ENCODE measurements at regions not wholly inside any gene's neighbourhood (a gene's known extent, or its start where the extent isn't known, plus 50 kb on each side); places are given as distances from the start of the nearest gene placed in this dataset.

DNA sequence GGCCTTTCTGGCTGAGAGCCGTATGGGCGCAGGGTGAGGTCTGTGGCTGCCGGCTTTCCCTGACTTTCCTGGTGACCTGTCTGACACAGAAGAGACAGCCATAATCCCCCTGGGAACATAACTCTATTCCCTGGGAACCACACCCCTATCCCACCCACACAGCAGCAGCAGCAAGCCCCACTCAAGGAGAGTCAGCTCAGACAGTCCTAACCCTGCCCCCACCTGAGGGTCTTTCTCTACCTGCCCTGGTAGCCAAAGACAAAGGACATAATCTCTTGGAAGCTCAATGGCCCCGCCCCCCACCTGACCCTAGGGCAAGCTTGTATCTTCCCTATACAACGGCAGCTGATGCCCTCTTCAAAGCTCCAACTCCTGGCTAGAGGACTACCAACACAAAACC is 74.6 kb downstream of the PABPC4L start:
- no peaks in the 10 kb centered on the region for H3K27me3 ChIP-seq
- no peak overlapping the region for H3K27ac ChIP-seq
- ATAC-seq (ENCODE audit: low FRiP score in 2 of 2) (no peak), DNase-seq (no peak)
- TF ChIP-seq POLR2A (IDR thresholded peaks at IDR 0.05) (no peak), EP300 (IDR thresholded peaks at IDR 0.05) (no peak), POLR2AphosphoS5 (IDR thresholded peaks at IDR 0.05) (no peak)
- TF ChIP-seq, protein P1, sequence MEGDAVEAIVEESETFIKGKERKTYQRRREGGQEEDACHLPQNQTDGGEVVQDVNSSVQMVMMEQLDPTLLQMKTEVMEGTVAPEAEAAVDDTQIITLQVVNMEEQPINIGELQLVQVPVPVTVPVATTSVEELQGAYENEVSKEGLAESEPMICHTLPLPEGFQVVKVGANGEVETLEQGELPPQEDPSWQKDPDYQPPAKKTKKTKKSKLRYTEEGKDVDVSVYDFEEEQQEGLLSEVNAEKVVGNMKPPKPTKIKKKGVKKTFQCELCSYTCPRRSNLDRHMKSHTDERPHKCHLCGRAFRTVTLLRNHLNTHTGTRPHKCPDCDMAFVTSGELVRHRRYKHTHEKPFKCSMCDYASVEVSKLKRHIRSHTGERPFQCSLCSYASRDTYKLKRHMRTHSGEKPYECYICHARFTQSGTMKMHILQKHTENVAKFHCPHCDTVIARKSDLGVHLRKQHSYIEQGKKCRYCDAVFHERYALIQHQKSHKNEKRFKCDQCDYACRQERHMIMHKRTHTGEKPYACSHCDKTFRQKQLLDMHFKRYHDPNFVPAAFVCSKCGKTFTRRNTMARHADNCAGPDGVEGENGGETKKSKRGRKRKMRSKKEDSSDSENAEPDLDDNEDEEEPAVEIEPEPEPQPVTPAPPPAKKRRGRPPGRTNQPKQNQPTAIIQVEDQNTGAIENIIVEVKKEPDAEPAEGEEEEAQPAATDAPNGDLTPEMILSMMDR (IDR thresholded peaks at IDR 0.05) = no peak
- 90 to 94% methylated on average over 5 of the region's 5 CpGs for WGBS, 2 donors
- no peaks in the 10 kb centered on the region for H3K9me3 ChIP-seq
- no peak overlapping the region for H3K4me3 ChIP-seq
- no peaks in the 10 kb centered on the region for H3K36me3 ChIP-seq
- H3K4me1 ChIP-seq = no peaks in the 10 kb centered on the region

DNA sequence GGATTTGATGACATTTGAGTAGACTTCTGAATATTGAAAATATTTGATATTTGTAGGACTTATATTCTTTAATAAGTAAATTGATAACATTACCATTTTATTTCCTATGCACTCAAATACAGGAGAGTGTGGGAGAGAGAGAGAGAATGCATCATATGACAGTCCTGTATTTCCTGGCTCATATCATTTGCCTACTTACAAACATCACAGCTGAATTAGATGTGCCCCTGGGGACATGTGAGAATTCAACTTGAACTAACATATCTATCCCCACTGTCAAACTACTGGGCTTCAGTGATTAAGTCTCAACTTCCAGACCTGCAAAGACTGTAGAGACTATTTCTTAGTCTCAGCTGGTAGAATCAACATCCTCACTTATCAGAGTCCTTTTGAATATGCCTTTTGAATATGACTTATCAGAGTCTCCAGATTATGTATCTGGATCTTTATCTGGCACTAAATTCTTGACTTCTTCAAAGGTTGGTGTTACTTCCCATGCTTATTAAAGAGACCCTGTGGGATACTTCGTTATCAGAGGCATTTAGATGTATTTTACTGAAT is 75.5 kb downstream of the PABPC4L start:
- WGBS, 2 donors = 80 to 87% methylated on average over 1 of the region's 1 CpG
- TF ChIP-seq, protein P1 (IDR thresholded peaks at IDR 0.05) = no peak
- TF ChIP-seq POLR2A (IDR thresholded peaks at IDR 0.05) = no peak

DNA sequence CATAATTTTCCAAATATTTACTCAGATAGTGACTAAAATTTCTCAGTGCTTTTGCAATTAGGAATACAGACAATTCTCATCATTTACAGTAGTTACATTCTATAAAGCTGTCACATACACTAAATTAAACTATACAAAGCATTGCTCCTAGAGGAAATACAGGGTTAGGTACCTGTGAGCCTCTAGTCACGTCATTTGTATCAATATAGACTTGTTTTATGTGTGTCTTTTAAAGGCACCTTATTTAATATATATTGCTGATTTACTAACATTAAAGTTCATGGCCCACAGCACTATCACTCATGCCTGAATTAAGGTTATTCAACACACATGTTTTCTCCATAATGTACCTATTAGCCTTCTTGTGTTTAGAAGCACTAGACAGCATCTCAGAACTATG is 78.7 kb downstream of the PABPC4L start:
- TF ChIP-seq EP300 (IDR thresholded peaks at IDR 0.05) = no peak
- no peak for TF ChIP-seq POLR2A (IDR thresholded peaks at IDR 0.05)
- TF ChIP-seq, protein P1 (IDR thresholded peaks at IDR 0.05) = no peak
- TF ChIP-seq POLR2AphosphoS5 (IDR thresholded peaks at IDR 0.05) = no peak
- Histone ChIP-seq H3K4me3 (no peak overlapping the region), H3K36me3 (no peaks in the 10 kb centered on the region), H3K4me1 (no peaks in the 10 kb centered on the region), H3K9me3 (no peaks in the 10 kb centered on the region), H3K27me3 (no peaks in the 10 kb centered on the region), H3K27ac (no peak overlapping the region)
- 78 to 97% methylated on average over 1 of the region's 1 CpG for WGBS, 2 donors
- ATAC-seq (ENCODE audit: low FRiP score in 2 of 2) (no peak), DNase-seq (no peak)

More for the DNA sequence above, 75.5 kb downstream of the PABPC4L start:
- no peaks in the 10 kb centered on the region for H3K27me3 ChIP-seq
- ATAC-seq (ENCODE audit: low FRiP score in 2 of 2) (no peak), DNase-seq (no peak)
- H3K4me3 ChIP-seq = no peak overlapping the region
- H3K36me3 ChIP-seq = no peaks in the 10 kb centered on the region
- H3K27ac ChIP-seq = no peak overlapping the region
- H3K9me3 ChIP-seq = no peaks in the 10 kb centered on the region
- H3K4me1 ChIP-seq = no peaks in the 10 kb centered on the region

DNA sequence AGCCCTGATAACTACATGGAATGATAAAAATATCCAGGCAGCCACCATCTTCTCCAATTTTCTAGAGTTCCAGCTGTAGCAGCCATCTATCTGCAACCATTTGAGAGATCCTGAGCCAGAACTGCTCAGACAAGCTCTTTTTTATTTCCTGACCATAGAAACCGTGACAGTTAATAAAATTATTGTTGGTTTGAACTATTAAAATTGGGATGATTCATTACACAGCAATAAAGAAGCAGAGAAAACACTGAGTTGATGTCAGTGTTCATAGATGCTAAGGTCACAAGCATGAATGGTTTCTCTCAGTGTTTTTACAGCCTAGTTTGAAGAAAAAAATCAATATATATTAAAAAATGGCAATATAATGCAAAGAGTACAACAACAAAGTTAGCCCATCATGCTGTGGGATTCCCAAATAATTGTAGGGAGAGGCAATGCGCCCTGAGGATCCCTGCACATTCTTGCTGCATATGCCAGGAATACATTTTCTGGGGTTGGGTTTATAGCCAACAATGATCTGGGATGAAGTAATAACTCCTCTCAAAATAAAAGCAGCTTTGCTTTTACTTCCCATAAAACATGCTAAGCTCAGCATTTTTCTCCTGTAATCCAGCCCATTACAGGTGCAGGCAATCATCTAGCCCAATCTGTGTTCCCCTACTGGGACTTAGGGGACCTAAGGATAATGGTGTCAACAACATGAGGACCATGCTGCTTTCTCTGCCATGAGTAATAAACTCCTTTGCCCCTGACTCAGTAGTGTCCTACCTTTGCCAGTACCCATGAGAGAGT is 84.0 kb downstream of the PABPC4L start:
- ATAC-seq (ENCODE audit: low FRiP score in 2 of 2) = no peak
- no peak for DNase-seq

More for the DNA sequence above, 84.0 kb downstream of the PABPC4L start:
- Histone ChIP-seq H3K27ac (no peak overlapping the region), H3K27me3 (no peaks in the 10 kb centered on the region), H3K36me3 (no peaks in the 10 kb centered on the region), H3K4me1 (no peaks in the 10 kb centered on the region), H3K9me3 (no peaks in the 10 kb centered on the region), H3K4me3 (no peak overlapping the region)
- 71 to 78% methylated on average over 2 of the region's 2 CpGs for WGBS, 2 donors
- TF ChIP-seq POLR2A (IDR thresholded peaks at IDR 0.05) (no peak), POLR2AphosphoS5 (IDR thresholded peaks at IDR 0.05) (no peak), EP300 (IDR thresholded peaks at IDR 0.05) (no peak)
- TF ChIP-seq, protein P1 (IDR thresholded peaks at IDR 0.05) = no peak

Measured in upper lobe of left lung (tissue), 6 donors.